Type B pancreatic cell (in vitro differentiated cells): ENCODE measurements at regions not wholly inside any gene's neighbourhood (a gene's known extent, or its start where the extent isn't known, plus 50 kb on each side); places are given as distances from the start of the nearest gene placed in this dataset.

Experiments used
- DNase-seq: peaks from one replicate; pipeline ENCODE4 v3.0.0; 2021; ENCODE audit warnings: mixed read lengths; ENCODE audit not compliant: unreplicated experiment; ENCODE audit errors: extremely low spot score
- H3K27ac Mint-ChIP-seq: 2 replicates; pipeline ENCODE4 v1.8.0; 2021; ENCODE audit warnings: mild to moderate bottlenecking, mixed read lengths
- H3K27me3 Mint-ChIP-seq: 2 replicates; pipeline ENCODE4 v1.8.0; 2021; ENCODE audit warnings: mixed read lengths
- H3K36me3 Mint-ChIP-seq: 2 replicates; pipeline ENCODE4 v1.8.0; 2021; ENCODE audit warnings: mixed read lengths
- H3K4me1 Mint-ChIP-seq: one replicate; pipeline ENCODE4 v1.8.0; 2021; ENCODE audit warnings: mixed read lengths; ENCODE audit not compliant: unreplicated experiment
- H3K4me3 Mint-ChIP-seq: 2 replicates; pipeline ENCODE4 v1.8.0; 2021; ENCODE audit warnings: mild to moderate bottlenecking, mixed read lengths
- H3K9me3 Mint-ChIP-seq: 2 replicates; pipeline ENCODE4 v1.8.0; 2021; ENCODE audit warnings: mixed read lengths
- TF ChIP-seq, protein P1 (sequence below): fragments of 200-600 bp; sonication (generic); conservative IDR thresholded peaks from 2 replicates; pipeline ENCODE4 v1.5.0; 2021; ENCODE audit warnings: antibody characterized with exemption, mild to moderate bottlenecking

DNA sequence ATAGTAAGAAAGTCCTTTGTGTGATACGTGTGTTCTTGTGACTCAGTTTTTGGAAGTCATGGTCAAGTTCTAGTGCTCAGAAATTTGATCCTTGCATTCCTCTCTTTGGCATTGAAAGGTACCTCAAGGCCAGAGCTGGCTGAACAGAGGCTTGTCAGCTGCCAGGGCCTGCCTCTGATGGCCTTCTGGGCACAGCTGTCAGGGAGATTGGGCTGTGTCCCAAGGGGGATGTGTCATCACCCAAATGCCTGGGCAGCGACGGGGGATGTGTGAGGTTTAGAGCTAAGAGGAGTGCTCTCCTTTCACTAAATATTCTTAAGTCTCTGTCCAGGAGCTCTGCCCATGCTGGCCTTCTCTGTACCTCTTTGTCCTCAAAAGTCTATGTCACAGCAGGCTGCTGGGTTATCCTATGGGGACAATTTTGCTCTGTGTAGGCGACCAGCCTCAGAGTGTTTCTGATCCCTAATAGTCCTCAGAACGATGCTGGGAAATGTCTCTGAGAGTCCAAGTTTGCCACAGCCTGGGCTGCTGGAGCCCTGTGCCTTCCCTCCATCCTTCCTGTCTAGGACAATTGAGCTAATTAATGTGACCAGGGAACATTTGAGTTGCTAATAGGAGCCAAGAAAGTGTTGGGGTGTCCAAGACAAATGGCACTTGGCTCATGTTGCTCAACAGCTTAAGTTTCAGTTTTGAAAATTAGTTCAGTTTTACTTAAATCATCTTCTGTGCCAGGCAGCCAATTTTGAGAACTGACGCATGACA lies 115.4 kb upstream of the ZNF521 start:
- no peaks in the 10 kb centered on the region for H3K9me3 Mint-ChIP-seq
- TF ChIP-seq, protein P1, sequence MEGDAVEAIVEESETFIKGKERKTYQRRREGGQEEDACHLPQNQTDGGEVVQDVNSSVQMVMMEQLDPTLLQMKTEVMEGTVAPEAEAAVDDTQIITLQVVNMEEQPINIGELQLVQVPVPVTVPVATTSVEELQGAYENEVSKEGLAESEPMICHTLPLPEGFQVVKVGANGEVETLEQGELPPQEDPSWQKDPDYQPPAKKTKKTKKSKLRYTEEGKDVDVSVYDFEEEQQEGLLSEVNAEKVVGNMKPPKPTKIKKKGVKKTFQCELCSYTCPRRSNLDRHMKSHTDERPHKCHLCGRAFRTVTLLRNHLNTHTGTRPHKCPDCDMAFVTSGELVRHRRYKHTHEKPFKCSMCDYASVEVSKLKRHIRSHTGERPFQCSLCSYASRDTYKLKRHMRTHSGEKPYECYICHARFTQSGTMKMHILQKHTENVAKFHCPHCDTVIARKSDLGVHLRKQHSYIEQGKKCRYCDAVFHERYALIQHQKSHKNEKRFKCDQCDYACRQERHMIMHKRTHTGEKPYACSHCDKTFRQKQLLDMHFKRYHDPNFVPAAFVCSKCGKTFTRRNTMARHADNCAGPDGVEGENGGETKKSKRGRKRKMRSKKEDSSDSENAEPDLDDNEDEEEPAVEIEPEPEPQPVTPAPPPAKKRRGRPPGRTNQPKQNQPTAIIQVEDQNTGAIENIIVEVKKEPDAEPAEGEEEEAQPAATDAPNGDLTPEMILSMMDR, result no peak
- H3K4me1 Mint-ChIP-seq, result peaks cover 28% of the 10 kb centered on the region
- H3K27me3 Mint-ChIP-seq, result peaks cover 8% of the 10 kb centered on the region
- DNase-seq, result no peak
- no peak overlapping the region for H3K27ac Mint-ChIP-seq
- no peaks in the 10 kb centered on the region for H3K36me3 Mint-ChIP-seq
- no peak overlapping the region for H3K4me3 Mint-ChIP-seq

DNA sequence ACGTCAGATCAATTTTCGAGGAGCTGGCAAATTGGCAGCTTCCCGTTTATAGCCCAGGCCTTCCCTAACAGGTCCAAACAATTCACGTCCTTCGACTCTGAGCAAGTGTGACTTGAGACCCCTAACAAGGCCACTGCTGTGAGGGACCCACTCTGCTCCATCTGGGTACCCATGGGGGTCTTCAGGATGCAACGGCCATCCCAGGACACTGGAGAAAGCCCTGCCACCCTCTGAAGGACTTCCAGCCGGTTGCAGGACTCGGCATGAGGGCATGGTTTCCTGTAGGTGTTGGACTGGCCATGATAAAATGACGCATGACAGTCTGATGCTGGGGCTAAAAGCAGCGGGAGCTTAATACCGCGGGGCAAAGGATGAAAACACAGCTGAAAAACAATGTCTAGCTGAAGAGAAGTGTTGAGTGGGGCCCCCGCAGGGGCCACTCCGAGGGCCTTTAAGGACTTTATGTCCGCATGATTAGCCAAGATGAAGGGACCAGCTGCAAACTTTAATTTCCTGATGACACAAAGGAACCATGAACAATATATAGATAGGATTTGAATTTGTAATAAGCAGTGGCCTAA lies 113.3 kb upstream of the ZNF521 start:
- H3K4me1 Mint-ChIP-seq, result peaks cover 28% of the 10 kb centered on the region
- no peaks in the 10 kb centered on the region for H3K36me3 Mint-ChIP-seq
- peaks cover 8% of the 10 kb centered on the region for H3K27me3 Mint-ChIP-seq
- H3K4me3 Mint-ChIP-seq, result no peak overlapping the region
- no peak for DNase-seq
- no peak overlapping the region for H3K27ac Mint-ChIP-seq
- TF ChIP-seq, protein P1, result no peak
- H3K9me3 Mint-ChIP-seq, result no peaks in the 10 kb centered on the region

DNA sequence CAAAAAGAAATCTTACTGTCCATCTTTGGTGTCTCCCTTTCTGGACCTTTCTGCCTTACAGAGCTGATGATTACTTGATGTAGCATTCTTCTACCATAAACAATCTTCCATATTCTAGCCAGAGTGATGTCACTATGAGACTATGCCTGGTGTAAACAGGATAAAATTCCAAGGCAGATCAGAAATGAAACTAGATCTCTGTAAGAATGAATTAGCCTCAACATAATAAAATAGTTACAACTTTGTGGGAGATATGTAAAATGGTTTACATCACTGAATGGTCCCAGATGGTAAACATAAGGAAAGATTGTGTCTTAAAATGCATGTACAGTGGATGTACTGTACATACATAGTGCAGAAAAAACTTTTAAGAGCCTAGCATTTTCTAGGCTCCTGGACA lies 112.3 kb upstream of the ZNF521 start:
- H3K27me3 Mint-ChIP-seq, result peaks cover 8% of the 10 kb centered on the region
- H3K27ac Mint-ChIP-seq, result no peak overlapping the region
- peaks cover 28% of the 10 kb centered on the region for H3K4me1 Mint-ChIP-seq
- no peak overlapping the region for H3K4me3 Mint-ChIP-seq
- no peaks in the 10 kb centered on the region for H3K9me3 Mint-ChIP-seq
- TF ChIP-seq, protein P1, result no peak
- H3K36me3 Mint-ChIP-seq, result no peaks in the 10 kb centered on the region
- no peak for DNase-seq

DNA sequence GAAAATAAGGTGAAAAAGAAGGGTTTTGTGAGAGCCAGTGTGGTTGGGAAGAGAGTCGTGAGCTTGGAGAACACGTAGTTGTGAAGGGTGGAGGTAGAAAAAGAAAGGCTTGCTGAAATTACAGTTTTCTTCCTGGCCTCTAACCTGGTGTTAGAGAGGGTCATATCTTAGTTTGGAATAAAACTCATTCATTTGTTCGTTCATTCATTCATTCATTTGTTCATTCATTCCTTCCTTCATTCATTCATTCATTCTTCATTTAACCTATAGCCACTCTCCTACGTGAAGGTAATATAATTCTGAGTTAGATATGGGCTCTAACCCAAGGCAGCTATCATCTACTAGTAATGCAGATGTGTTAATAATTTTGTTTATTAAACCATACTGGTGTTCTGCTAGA lies 111.8 kb upstream of the ZNF521 start:
- no peaks in the 10 kb centered on the region for H3K9me3 Mint-ChIP-seq
- DNase-seq, result no peak
- no peak overlapping the region for H3K27ac Mint-ChIP-seq
- H3K4me1 Mint-ChIP-seq, result peaks cover 28% of the 10 kb centered on the region
- no peaks in the 10 kb centered on the region for H3K36me3 Mint-ChIP-seq
- peaks cover 11% of the 10 kb centered on the region for H3K27me3 Mint-ChIP-seq
- TF ChIP-seq, protein P1, result no peak
- no peak overlapping the region for H3K4me3 Mint-ChIP-seq

GRCh38 chr18:25459814-25460213 lies 107.8 kb upstream of the ZNF521 start:
- Mint-ChIP-seq H3K27ac (no peak overlapping the region), H3K36me3 (no peaks in the 10 kb centered on the region), H3K4me3 (no peak overlapping the region), H3K9me3 (no peaks in the 10 kb centered on the region), H3K27me3 (peaks cover 6% of the 10 kb centered on the region), H3K4me1 (peaks cover 27% of the 10 kb centered on the region)
- TF ChIP-seq, protein P1, result no peak
- no peak for DNase-seq
